Pancreas (tissue), 10 donors: ENCODE measurements at regions not wholly inside any gene's neighbourhood (a gene's known extent, or its start where the extent isn't known, plus 50 kb on each side); places are given as distances from the start of the nearest gene placed in this dataset.

Experiments
- ATAC-seq, 4 donors: fragments of 200-7000 bp; cut with Tn5 transposase; one replicate each; pipeline versions ENCODE4 v1.8.0 to v1.9.1; 2020; ENCODE audit warnings: mild to moderate bottlenecking in 4 of 4, moderate library complexity in 4 of 4
- DNase-seq, 6 donors: peaks; one replicate each; pipeline ENCODE4 v3.0.0-alpha.2; 2020
- FAIRE-seq: peaks from 2 replicates; lab custom pipeline; 2012; peaks lifted over from hg19 to GRCh38; lab: Jason Lieb, UNC
- H3K27ac ChIP-seq, 4 donors: fragments of 200-600 bp; sonication (generic); 1 replicate in 3 of 4; 2 replicates in 1 of 4; pipeline versions ENCODE4 v1.5.0 to v1.8.0; 2020
- H3K27me3 ChIP-seq, 4 donors: fragments of 200-600 bp; one replicate each; pipeline ENCODE4 v1.8.0; 2021
- H3K36me3 ChIP-seq, 3 donors: fragments of 200-600 bp; sonication (generic) in 1 of 3; one replicate each; pipeline versions ENCODE4 v1.5.0 to v1.8.0; 2020 to 2021
- H3K4me1 ChIP-seq, 3 donors: fragments of 200-600 bp; one replicate each; pipeline ENCODE4 v1.8.0; 2021
- H3K4me3 ChIP-seq, 4 donors: fragments of 200-600 bp; sonication (generic) in 2 of 4; one replicate each; pipeline versions ENCODE4 v1.5.0 to v1.8.0; 2020 to 2021
- H3K9me3 ChIP-seq, 4 donors: fragments of 200-600 bp; one replicate each; pipeline ENCODE4 v1.8.0; 2021
- WGBS, 2 donors: extraction: QIAGEN DNeasy Blood & Tissue Kit; methylation state at CpG; one replicate each; pipeline ENCODE4 v1.1.7; 2013; 5-methylcytosine and 5-hydroxymethylcytosine counted together
- intact Hi-C, 3 donors: fragments of 100-400 bp; cut with DNase I; formaldehyde crosslinking; loops; one replicate each; pipeline versions ENCODE4 v1.11.1 to v1.14.2; 2022
- TF ChIP-seq, protein P1 (sequence below), 4 donors: fragments of 200-600 bp; sonication (generic) in 3 of 4; IDR thresholded peaks; one replicate each; pipeline versions ENCODE4 v1.5.0 to v1.8.0; 2021; ENCODE audit warnings: antibody characterized with exemption in 4 of 4
- donor health status: healthy with polysubstance abuse.
- donor health status: DM: no; HTN: no; CAD: no; lungs with moderate emphysema.
- donor health status: DM: no; HTN: no; CAD: no.
- donor health status: control.
- donor health status: control.
- donor health status: Bipolar disorder and iron deficiency.
- donor health status: DM: yes; HTN: yes; CAD: no.
- donor health status: DM: no; HTN: no; CAD: no.
- donor health status: DM: no; HTN: no; CAD: no.
- donor health status: DM: yes; HTN: yes; CAD: no.

DNA sequence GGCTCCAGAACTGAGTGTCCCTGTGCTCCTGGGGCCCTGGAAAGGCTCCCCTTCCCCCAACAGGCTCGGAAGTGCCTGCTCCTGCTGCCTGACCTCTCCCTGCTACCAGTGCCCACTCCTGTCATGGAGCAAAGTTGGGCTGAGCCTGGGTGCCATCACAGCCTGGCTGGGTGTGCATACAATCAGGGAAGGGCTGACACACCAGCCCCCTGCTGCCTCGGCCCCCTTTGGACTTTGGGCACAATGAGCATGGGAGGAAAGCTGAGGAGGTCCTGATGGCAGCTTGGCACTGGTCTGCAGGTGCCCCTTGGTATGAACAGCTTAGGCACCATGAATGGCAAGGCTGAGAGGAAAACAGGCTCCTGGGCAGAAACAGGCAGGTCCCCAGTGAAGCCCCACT lies 405.0 kb downstream of the PID1 start:
- no peaks in the 10 kb centered on the region for H3K27me3 ChIP-seq
- ATAC-seq (no peak), FAIRE-seq (no peak), DNase-seq (peak in 1 of 6 donors; percentile 37)
- H3K9me3 ChIP-seq, result no peaks in the 10 kb centered on the region
- no peak overlapping the region for H3K4me3 ChIP-seq
- H3K4me1 ChIP-seq, result no peaks in the 10 kb centered on the region
- H3K27ac ChIP-seq, result no peak overlapping the region
- 54 to 64% methylated on average over 2 of the region's 2 CpGs for WGBS, 2 donors
- H3K36me3 ChIP-seq, result no peaks in the 10 kb centered on the region
- TF ChIP-seq, protein P1, sequence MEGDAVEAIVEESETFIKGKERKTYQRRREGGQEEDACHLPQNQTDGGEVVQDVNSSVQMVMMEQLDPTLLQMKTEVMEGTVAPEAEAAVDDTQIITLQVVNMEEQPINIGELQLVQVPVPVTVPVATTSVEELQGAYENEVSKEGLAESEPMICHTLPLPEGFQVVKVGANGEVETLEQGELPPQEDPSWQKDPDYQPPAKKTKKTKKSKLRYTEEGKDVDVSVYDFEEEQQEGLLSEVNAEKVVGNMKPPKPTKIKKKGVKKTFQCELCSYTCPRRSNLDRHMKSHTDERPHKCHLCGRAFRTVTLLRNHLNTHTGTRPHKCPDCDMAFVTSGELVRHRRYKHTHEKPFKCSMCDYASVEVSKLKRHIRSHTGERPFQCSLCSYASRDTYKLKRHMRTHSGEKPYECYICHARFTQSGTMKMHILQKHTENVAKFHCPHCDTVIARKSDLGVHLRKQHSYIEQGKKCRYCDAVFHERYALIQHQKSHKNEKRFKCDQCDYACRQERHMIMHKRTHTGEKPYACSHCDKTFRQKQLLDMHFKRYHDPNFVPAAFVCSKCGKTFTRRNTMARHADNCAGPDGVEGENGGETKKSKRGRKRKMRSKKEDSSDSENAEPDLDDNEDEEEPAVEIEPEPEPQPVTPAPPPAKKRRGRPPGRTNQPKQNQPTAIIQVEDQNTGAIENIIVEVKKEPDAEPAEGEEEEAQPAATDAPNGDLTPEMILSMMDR (IDR thresholded peaks at IDR 0.05), result no peak
- intact Hi-C loops, result no loop called here

DNA sequence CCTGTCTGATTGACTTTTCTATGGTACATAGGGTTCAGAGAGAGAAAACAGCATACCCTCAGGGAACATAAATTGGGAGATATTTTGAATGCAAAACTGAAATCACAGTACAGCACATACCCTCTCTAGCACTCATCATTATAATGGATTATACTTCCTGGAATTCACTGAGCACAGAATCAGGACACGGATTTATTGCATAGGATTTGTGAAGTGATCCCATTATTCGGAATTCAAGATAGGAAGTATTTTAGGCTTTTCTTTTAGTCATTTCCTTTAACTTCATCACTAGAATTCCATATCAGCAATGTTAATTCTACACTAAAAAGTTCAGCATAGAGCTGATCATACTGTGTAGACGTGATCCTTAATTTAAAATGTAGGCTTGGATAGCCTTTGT lies 407.0 kb downstream of the PID1 start:
- ATAC-seq (no peak), FAIRE-seq (no peak), DNase-seq (no peak)
- intact Hi-C loops, result no loop called here
- Histone ChIP-seq H3K27ac (no peak overlapping the region), H3K27me3 (no peaks in the 10 kb centered on the region), H3K9me3 (no peaks in the 10 kb centered on the region), H3K4me3 (no peak overlapping the region), H3K36me3 (no peaks in the 10 kb centered on the region), H3K4me1 (no peaks in the 10 kb centered on the region)
- 62 to 65% methylated on average over 3 of the region's 3 CpGs for WGBS, 2 donors
- TF ChIP-seq, protein P1 (IDR thresholded peaks at IDR 0.05), result no peak

DNA sequence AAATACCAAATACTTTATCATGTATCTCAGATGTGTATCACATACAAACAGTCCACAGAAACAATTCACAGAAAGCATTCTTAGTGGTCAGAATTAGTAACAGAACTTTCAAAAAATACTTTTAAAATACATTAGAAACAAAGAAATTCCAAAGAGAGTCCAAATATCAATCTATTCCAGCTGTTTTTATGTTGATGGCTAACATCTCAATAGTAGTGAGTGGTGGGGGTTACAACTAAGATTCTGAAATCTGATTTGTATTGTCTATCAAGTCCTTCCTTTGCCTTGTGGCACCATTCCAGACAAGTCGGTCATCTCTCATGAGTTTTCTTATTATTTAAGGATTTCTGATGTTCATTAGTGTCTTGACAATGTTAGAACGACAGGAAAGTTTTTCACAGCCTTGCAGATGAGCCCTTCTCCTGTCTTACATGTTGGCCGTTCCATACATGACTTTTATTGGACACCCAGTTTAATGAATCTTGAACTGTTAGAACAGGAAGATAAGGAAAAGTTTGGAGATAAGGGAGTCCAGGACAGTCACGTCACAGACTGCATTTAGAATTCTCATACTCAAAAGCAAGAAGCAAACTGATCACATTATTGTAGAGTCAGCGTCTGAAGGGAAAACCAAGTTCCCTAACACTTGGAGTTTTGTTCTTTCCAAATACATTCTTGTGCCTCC lies 410.3 kb downstream of the PID1 start:
- WGBS, 2 donors, result 49 to 53% methylated on average over 5 of the region's 5 CpGs
- no peaks in the 10 kb centered on the region for H3K36me3 ChIP-seq
- no peaks in the 10 kb centered on the region for H3K9me3 ChIP-seq
- H3K4me3 ChIP-seq, result no peak overlapping the region
- TF ChIP-seq, protein P1 (IDR thresholded peaks at IDR 0.05), result no peak
- H3K27ac ChIP-seq, result no peak overlapping the region
- no peak for FAIRE-seq
- H3K27me3 ChIP-seq, result no peaks in the 10 kb centered on the region
- no peaks in the 10 kb centered on the region for H3K4me1 ChIP-seq
- intact Hi-C loops, result no loop called here
- no peak for DNase-seq
- ATAC-seq, result no peak

DNA sequence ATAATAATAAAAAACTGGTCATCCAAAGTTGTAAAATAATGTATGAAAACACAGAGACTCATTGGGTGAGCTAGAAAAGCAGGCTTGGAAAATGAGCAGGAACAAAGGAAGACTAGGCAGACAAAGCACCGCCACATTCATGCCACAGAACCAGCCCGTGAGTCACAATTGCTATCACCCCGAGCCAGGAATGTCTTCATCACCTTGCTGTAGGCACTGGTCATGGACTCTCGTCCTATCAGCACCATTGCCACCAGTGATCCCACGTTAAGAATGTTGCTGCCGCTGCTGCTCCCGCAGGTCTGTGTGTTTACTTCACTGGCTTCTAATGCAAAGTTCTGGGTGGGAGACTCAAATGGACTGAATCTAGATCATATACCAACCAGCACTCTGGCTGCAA lies 417.9 kb downstream of the PID1 start:
- Histone ChIP-seq H3K4me1 (no peaks in the 10 kb centered on the region), H3K27me3 (no peaks in the 10 kb centered on the region), H3K4me3 (no peak overlapping the region), H3K36me3 (no peaks in the 10 kb centered on the region), H3K27ac (no peak overlapping the region), H3K9me3 (no peaks in the 10 kb centered on the region)
- FAIRE-seq (no peak), ATAC-seq (no peak), DNase-seq (no peak)
- intact Hi-C loops, result no loop called here
- TF ChIP-seq, protein P1 (IDR thresholded peaks at IDR 0.05), result no peak
- WGBS, 2 donors, result 68 to 75% methylated on average over 7 of the region's 7 CpGs

DNA sequence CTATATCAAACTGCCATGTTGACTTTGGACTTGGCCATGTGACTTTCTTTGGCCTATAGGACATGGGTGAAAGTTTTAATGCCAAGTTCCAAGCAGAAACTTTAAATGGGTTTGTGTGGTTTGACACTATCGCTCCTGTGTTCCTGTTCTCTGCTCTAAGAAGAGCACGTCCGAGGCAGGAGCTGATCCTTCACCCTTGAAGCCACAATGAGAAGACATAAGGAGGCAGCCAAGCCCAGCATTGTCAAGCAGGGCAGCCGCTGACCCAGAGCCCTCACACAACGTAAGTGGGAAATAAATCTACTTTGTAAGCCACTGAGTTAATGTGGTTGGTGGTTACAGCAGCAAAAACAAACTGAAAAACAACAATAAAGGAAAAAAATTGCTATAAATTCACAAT lies 422.4 kb downstream of the PID1 start:
- no peak for FAIRE-seq
- no peak overlapping the region for H3K4me3 ChIP-seq
- H3K4me1 ChIP-seq, result no peaks in the 10 kb centered on the region
- DNase-seq, result no peak
- H3K36me3 ChIP-seq, result no peaks in the 10 kb centered on the region
- H3K27me3 ChIP-seq, result no peaks in the 10 kb centered on the region
- WGBS, 2 donors, result 79 to 84% methylated on average over 5 of the region's 5 CpGs
- H3K27ac ChIP-seq, result no peak overlapping the region
- no peak for ATAC-seq
- intact Hi-C loops, result no loop called here
- TF ChIP-seq, protein P1 (IDR thresholded peaks at IDR 0.05), result no peak
- H3K9me3 ChIP-seq, result no peaks in the 10 kb centered on the region
